ENCODE measurements at regions not wholly inside any gene's neighbourhood (a gene's known extent, or its start where the extent isn't known, plus 50 kb on each side); places are given as distances from the start of the nearest gene placed in this dataset.

GRCh38 chr5:105952875-105953274 lies 1717.9 kb downstream of the EFNA5 start:
- ATAC-seq = no peak
- H3K27ac Mint-ChIP-seq = no peak overlapping the region
- H3K27me3 Mint-ChIP-seq = no peaks in the 10 kb centered on the region
- H3K4me3 Mint-ChIP-seq = no peak overlapping the region
- DNase-seq = no peak
- H3K36me3 Mint-ChIP-seq (ENCODE audit: low read depth) = no peaks in the 10 kb centered on the region
- H3K9me3 ChIP-seq (ENCODE audit: control insufficient read depth, low read length, poor library complexity, severe bottlenecking) = no peaks in the 10 kb centered on the region
- H3K4me1 Mint-ChIP-seq = no peaks in the 10 kb centered on the region

DNA sequence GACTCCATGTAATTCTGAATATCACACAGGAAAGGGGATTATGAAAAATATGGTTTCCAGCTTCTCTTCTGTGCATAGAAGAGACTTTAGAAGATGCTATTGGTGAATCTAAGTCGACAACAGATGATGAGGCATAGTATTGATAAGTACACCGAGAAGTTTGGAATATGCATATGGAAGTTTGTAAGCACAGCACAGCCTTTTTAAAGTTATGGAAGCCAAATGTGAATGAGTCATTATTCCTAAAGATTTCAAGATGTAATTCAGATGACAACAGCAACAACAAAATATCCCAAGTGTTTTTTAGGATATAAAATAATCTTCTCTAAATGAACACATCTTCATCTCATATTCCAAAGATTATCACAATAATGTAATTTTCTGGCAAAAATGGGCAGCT lies 1723.3 kb downstream of the EFNA5 start:
- no peaks in the 10 kb centered on the region for H3K36me3 Mint-ChIP-seq (ENCODE audit: low read depth)
- no peak for DNase-seq
- H3K27me3 Mint-ChIP-seq = no peaks in the 10 kb centered on the region
- H3K27ac Mint-ChIP-seq = no peak overlapping the region
- H3K9me3 ChIP-seq (ENCODE audit: control insufficient read depth, low read length, poor library complexity, severe bottlenecking) = no peaks in the 10 kb centered on the region
- no peaks in the 10 kb centered on the region for H3K4me1 Mint-ChIP-seq
- no peak overlapping the region for H3K4me3 Mint-ChIP-seq
- no peak for ATAC-seq

GRCh38 chr5:105945203-105945972 lies 1725.3 kb downstream of the EFNA5 start:
- DNase-seq (no peak), ATAC-seq (no peak)
- Mint-ChIP-seq H3K4me3 (no peak overlapping the region), H3K36me3 (ENCODE audit: low read depth) (no peaks in the 10 kb centered on the region), H3K4me1 (no peaks in the 10 kb centered on the region), H3K27ac (no peak overlapping the region), H3K27me3 (no peaks in the 10 kb centered on the region)
- H3K9me3 ChIP-seq (ENCODE audit: control insufficient read depth, low read length, poor library complexity, severe bottlenecking) = no peaks in the 10 kb centered on the region

DNA sequence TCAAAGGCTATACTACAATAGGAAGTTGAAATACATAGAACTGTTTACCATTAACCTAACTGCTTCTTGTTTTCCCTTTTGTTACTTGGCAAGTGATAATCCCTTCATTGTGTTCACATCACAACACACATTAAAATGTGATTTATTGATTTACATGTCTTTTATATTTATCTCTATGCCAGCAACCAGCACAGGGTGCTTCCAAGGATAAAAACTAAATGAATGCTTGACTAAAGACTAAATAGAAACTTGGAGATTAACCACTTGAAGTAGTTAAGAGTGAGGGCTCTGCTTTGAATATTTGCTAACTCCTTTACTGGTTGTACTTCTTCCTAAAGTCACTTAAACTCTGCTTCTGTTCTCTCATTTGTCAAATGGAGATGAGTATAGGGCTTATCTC lies 1730.6 kb downstream of the EFNA5 start:
- H3K9me3 ChIP-seq (ENCODE audit: control insufficient read depth, low read length, poor library complexity, severe bottlenecking) = no peaks in the 10 kb centered on the region
- ATAC-seq (no peak), DNase-seq (no peak)
- Mint-ChIP-seq H3K27ac (no peak overlapping the region), H3K36me3 (ENCODE audit: low read depth) (no peaks in the 10 kb centered on the region), H3K27me3 (no peaks in the 10 kb centered on the region), H3K4me1 (no peaks in the 10 kb centered on the region), H3K4me3 (no peak overlapping the region)

DNA sequence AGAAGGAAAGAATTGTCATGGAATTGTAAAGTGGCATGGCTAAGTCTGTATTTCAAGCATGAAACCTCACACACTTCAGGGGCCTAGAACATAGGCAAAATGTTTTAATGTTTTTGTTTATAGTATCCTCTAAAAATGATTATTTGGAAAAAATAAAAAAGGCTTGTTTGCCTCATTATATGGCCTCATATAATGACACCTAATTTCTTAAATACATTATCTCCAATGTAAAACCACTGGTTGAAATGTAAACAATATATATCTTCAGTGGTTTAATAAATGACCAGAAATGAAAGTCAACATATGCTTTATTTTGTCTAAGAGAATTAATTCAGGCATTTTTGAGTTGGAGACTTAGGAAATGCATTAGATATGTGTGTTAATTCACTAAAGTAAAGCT lies 1736.6 kb downstream of the EFNA5 start:
- DNase-seq = no peak

GRCh38 chr5:105931881-105932421 lies 1738.8 kb downstream of the EFNA5 start:
- Mint-ChIP-seq H3K27ac (no peak overlapping the region), H3K27me3 (no peaks in the 10 kb centered on the region), H3K4me3 (no peak overlapping the region), H3K4me1 (no peaks in the 10 kb centered on the region), H3K36me3 (ENCODE audit: low read depth) (no peaks in the 10 kb centered on the region)
- no peaks in the 10 kb centered on the region for H3K9me3 ChIP-seq (ENCODE audit: control insufficient read depth, low read length, poor library complexity, severe bottlenecking)
- ATAC-seq (no peak), DNase-seq (no peak)

More for the DNA sequence above, 1736.6 kb downstream of the EFNA5 start:
- ATAC-seq = no peak
- Mint-ChIP-seq H3K4me3 (no peak overlapping the region), H3K36me3 (ENCODE audit: low read depth) (no peaks in the 10 kb centered on the region), H3K4me1 (no peaks in the 10 kb centered on the region), H3K27me3 (no peaks in the 10 kb centered on the region), H3K27ac (no peak overlapping the region)
- H3K9me3 ChIP-seq (ENCODE audit: control insufficient read depth, low read length, poor library complexity, severe bottlenecking) = no peaks in the 10 kb centered on the region

GRCh38 chr5:105929858-105930257 lies 1740.9 kb downstream of the EFNA5 start:
- Mint-ChIP-seq H3K4me1 (no peaks in the 10 kb centered on the region), H3K4me3 (no peak overlapping the region), H3K36me3 (ENCODE audit: low read depth) (no peaks in the 10 kb centered on the region), H3K27me3 (no peaks in the 10 kb centered on the region), H3K27ac (no peak overlapping the region)
- H3K9me3 ChIP-seq (ENCODE audit: control insufficient read depth, low read length, poor library complexity, severe bottlenecking) = no peaks in the 10 kb centered on the region
- ATAC-seq = no peak
- DNase-seq = no peak

DNA sequence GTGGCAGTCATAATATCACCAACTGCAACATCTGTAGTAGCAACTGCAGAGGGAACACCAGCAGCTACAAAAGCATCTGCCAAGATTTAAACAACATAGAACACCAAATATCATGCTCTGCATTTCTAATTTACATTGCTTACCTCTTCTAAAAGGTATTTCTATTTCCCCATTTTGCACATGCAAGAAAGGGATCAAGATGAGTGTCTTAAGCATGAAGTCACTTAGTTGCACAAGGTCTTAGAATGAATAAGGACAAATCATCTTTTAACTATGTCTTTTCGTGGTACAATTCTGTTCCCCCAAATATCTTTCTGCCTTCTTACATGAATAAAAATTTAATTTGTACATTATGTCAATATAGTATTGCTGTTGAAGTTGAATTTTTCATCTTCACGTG lies 1746.4 kb downstream of the EFNA5 start:
- no peaks in the 10 kb centered on the region for H3K27me3 Mint-ChIP-seq
- ATAC-seq (no peak), DNase-seq (no peak)
- H3K4me3 Mint-ChIP-seq = no peak overlapping the region
- no peaks in the 10 kb centered on the region for H3K4me1 Mint-ChIP-seq
- H3K9me3 ChIP-seq (ENCODE audit: control insufficient read depth, low read length, poor library complexity, severe bottlenecking) = no peaks in the 10 kb centered on the region
- no peak overlapping the region for H3K27ac Mint-ChIP-seq
- H3K36me3 Mint-ChIP-seq (ENCODE audit: low read depth) = no peaks in the 10 kb centered on the region

GRCh38 chr5:105922574-105922973 lies 1748.2 kb downstream of the EFNA5 start:
- H3K9me3 ChIP-seq (ENCODE audit: control insufficient read depth, low read length, poor library complexity, severe bottlenecking) = no peaks in the 10 kb centered on the region
- Mint-ChIP-seq H3K4me3 (no peak overlapping the region), H3K4me1 (no peaks in the 10 kb centered on the region), H3K36me3 (ENCODE audit: low read depth) (no peaks in the 10 kb centered on the region), H3K27me3 (no peaks in the 10 kb centered on the region), H3K27ac (no peak overlapping the region)
- ATAC-seq (no peak), DNase-seq (no peak)

DNA sequence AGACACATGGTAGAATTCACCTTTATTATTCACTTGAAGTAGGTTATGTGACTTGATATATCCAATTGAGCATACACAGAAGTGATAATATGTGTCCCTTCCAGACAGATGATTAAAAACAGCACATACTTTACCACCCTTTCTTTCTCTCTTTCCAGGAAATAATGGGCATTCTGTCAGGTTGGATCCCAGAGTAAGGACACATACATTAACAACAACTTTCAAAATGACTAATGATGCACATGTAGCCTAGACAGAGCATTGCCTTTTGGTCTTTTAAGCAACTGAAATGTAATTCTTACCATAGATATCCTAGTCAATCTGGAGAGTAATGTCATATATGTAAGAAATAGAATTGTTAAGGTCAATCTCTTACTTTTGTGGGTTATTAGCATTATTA lies 1748.7 kb downstream of the EFNA5 start:
- no peaks in the 10 kb centered on the region for H3K4me1 Mint-ChIP-seq
- DNase-seq (no peak), ATAC-seq (no peak)
- H3K27me3 Mint-ChIP-seq = no peaks in the 10 kb centered on the region
- H3K36me3 Mint-ChIP-seq (ENCODE audit: low read depth) = no peaks in the 10 kb centered on the region
- no peak overlapping the region for H3K4me3 Mint-ChIP-seq
- H3K9me3 ChIP-seq (ENCODE audit: control insufficient read depth, low read length, poor library complexity, severe bottlenecking) = no peaks in the 10 kb centered on the region
- no peak overlapping the region for H3K27ac Mint-ChIP-seq

- Mint-ChIP-seq H3K27ac (no peak overlapping the region), H3K4me1 (no peaks in the 10 kb centered on the region), H3K4me3 (no peak overlapping the region), H3K27me3 (no peaks in the 10 kb centered on the region), H3K36me3 (ENCODE audit: low read depth) (no peaks in the 10 kb centered on the region)
- ATAC-seq (no peak), DNase-seq (no peak)
- H3K9me3 ChIP-seq (ENCODE audit: control insufficient read depth, low read length, poor library complexity, severe bottlenecking) = no peaks in the 10 kb centered on the region
These were observed 1753.5 kb downstream of the EFNA5 start for GRCh38 chr5:105917189-105917588.

DNA sequence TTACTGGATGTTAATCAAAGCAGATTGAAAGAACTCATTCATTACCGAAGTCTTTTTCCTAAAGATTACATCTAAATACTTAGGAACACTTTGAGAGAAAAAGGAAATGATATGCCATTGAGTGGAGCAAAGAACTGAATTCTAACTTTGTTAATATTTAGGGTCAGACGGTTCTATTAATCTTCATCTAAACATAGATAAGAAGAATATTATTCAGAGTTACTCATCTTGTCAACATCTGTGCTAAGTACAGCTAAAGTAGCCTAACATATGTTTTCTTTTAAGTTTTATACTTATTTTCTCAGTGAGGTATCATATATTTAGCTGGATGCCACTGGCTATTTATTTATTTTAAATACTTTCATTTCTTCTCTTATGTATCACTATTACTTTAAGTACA lies 1763.7 kb downstream of the EFNA5 start:
- H3K36me3 Mint-ChIP-seq (ENCODE audit: low read depth) = no peaks in the 10 kb centered on the region
- H3K9me3 ChIP-seq (ENCODE audit: control insufficient read depth, low read length, poor library complexity, severe bottlenecking) = no peaks in the 10 kb centered on the region
- H3K4me3 Mint-ChIP-seq = no peak overlapping the region
- ATAC-seq = no peak
- no peaks in the 10 kb centered on the region for H3K4me1 Mint-ChIP-seq
- DNase-seq = no peak
- H3K27me3 Mint-ChIP-seq = no peaks in the 10 kb centered on the region
- H3K27ac Mint-ChIP-seq = no peak overlapping the region

GRCh38 chr5:105905392-105905791 lies 1765.3 kb downstream of the EFNA5 start:
- Mint-ChIP-seq H3K4me1 (no peaks in the 10 kb centered on the region), H3K27me3 (no peaks in the 10 kb centered on the region), H3K27ac (no peak overlapping the region), H3K4me3 (no peak overlapping the region), H3K36me3 (ENCODE audit: low read depth) (no peaks in the 10 kb centered on the region)
- no peak for ATAC-seq
- DNase-seq = no peak
- H3K9me3 ChIP-seq (ENCODE audit: control insufficient read depth, low read length, poor library complexity, severe bottlenecking) = no peaks in the 10 kb centered on the region

DNA sequence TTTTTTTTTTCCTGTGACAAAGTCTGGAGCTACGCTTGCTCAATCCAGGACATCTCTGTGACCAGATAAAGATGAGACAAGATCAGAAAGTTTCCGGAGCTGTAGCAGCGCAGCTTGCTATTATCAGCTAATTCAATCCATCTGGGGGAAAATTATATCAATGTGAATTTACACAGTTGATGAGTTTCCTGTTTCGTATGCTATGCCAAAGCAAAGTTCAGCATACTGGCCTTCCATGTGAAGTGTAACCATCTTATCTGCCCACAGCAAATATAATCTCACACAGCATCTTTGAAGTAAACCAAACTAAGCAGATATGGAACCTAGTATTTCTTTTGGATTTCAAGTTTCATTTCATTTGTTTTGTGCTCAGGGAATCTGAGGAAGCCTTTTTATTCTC lies 1767.7 kb downstream of the EFNA5 start:
- no peaks in the 10 kb centered on the region for H3K4me1 Mint-ChIP-seq
- no peak overlapping the region for H3K4me3 Mint-ChIP-seq
- H3K27ac Mint-ChIP-seq = no peak overlapping the region
- no peaks in the 10 kb centered on the region for H3K9me3 ChIP-seq (ENCODE audit: control insufficient read depth, low read length, poor library complexity, severe bottlenecking)
- DNase-seq = no peak
- no peaks in the 10 kb centered on the region for H3K36me3 Mint-ChIP-seq (ENCODE audit: low read depth)
- no peaks in the 10 kb centered on the region for H3K27me3 Mint-ChIP-seq
- ATAC-seq = no peak
